T-cell (primary cell): ENCODE measurements at regions not wholly inside any gene's neighbourhood (a gene's known extent, or its start where the extent isn't known, plus 50 kb on each side); places are given as distances from the start of the nearest gene placed in this dataset.
"Not testable (repeated sequence)": the region's sequence is repeated elsewhere in the genome, so short reads cannot be mapped to it uniquely, and the experiment has no call there.

Experiments
- ATAC-seq, 4 experiments: fragments of 200-7000 bp in 3 of 4; fragments of 150-1000 bp in 1 of 4; cut with Tn5 transposase; replicated peaks in 1 of 4; 1 replicate in 3 of 4; 2 replicates in 1 of 4; pipeline ENCODE4 v1.10.0; 2021; ENCODE audit warnings: moderate library complexity in 3 of 4, mild to moderate bottlenecking in 2 of 4, moderate number of reproducible peaks in 1 of 4
- CTCF ChIA-PET, 2 donors: fragments of 300-600 bp; sonication (Branson Sonifier 250); formaldehyde crosslinking; loops; one replicate each; lab custom pipeline; 2022; ENCODE audit warnings: antibody characterized with exemption in 2 of 2; lab: Charles Lee
- POLR2A ChIA-PET, 2 donors: fragments of 300-600 bp; sonication (Branson Sonifier 250); formaldehyde crosslinking; loops; one replicate each; lab custom pipeline; 2022; ENCODE audit warnings: antibody characterized with exemption in 2 of 2; lab: Charles Lee
- DNase-seq, 35 experiments: peaks; one replicate each; pipeline versions ENCODE4 v3.0.0 to v3.0.0-alpha.2; 2013 to 2023
- H3K27ac ChIP-seq: one replicate; pipeline ENCODE4 v1.5.1; 2013; ENCODE audit warnings: low read length
- H3K27me3 ChIP-seq, 2 experiments: replicated peaks in 1 of 2; 1 replicate in 1 of 2; 2 replicates in 1 of 2; pipeline versions ENCODE4 v1.6.1 to v1.7.0; 2013; ENCODE audit warnings: low read length in 1 of 2, mixed read lengths in 1 of 2; ENCODE audit not compliant: control insufficient read depth in 2 of 2, insufficient read depth in 2 of 2; ENCODE audit errors: extremely low read depth in 1 of 2
- H3K36me3 ChIP-seq, 2 donors: 1 replicate in 1 of 2; 2 replicates in 1 of 2; pipeline versions ENCODE4 v1.6.1 to v1.7.0; 2013; ENCODE audit warnings: low read length in 1 of 2; ENCODE audit not compliant: control insufficient read depth in 2 of 2, insufficient read depth in 1 of 2; ENCODE audit errors: extremely low read depth in 1 of 2
- H3K4me1 ChIP-seq, 2 experiments: 1 replicate in 1 of 2; 2 replicates in 1 of 2; pipeline versions ENCODE4 v1.6.1 to v1.7.0; 2013; ENCODE audit warnings: low read length in 2 of 2, mixed read lengths in 1 of 2; ENCODE audit not compliant: insufficient read depth in 2 of 2, control insufficient read depth in 1 of 2; ENCODE audit errors: extremely low read depth in 1 of 2
- H3K4me3 ChIP-seq, 2 donors: 1 replicate in 1 of 2; 2 replicates in 1 of 2; pipeline versions ENCODE4 v1.5.1 to v1.7.0; 2013; ENCODE audit warnings: mild to moderate bottlenecking in 2 of 2, low read length in 1 of 2, moderate library complexity in 1 of 2; ENCODE audit not compliant: control insufficient read depth in 1 of 2; ENCODE audit errors: extremely low read depth in 1 of 2
- H3K9me3 ChIP-seq: 2 replicates; pipeline ENCODE4 v1.7.0; 2013
- H3K27ac Mint-ChIP-seq, 2 donors: one replicate each; pipeline ENCODE4 v1.8.0; 2020 to 2021; ENCODE audit warnings: mild to moderate bottlenecking in 2 of 2, mixed read lengths in 2 of 2
- H3K27me3 Mint-ChIP-seq, 2 donors: one replicate each; pipeline ENCODE4 v1.8.0; 2021 to 2022; ENCODE audit warnings: mixed read lengths in 2 of 2
- H3K36me3 Mint-ChIP-seq: one replicate; pipeline ENCODE4 v1.8.0; 2021; ENCODE audit warnings: mixed read lengths
- H3K4me1 Mint-ChIP-seq, 3 donors: one replicate each; pipeline ENCODE4 v1.8.0; 2020 to 2022; ENCODE audit warnings: mixed read lengths in 3 of 3, mild to moderate bottlenecking in 1 of 3
- H3K4me3 Mint-ChIP-seq, 3 donors: one replicate each; pipeline ENCODE4 v1.8.0; 2020 to 2022; ENCODE audit warnings: mild to moderate bottlenecking in 3 of 3, mixed read lengths in 3 of 3, moderate library complexity in 3 of 3
- H3K9me3 Mint-ChIP-seq, 3 donors: one replicate each; pipeline ENCODE4 v1.8.0; 2020 to 2022; ENCODE audit warnings: mixed read lengths in 3 of 3
- WGBS: methylation state at CpG from one replicate; pipeline ENCODE4 v1.1.5; 2013; ENCODE audit warnings: missing lambda C conversion rate; ENCODE audit not compliant: insufficient coverage; 5-methylcytosine and 5-hydroxymethylcytosine counted together

- H3K4me1 Mint-ChIP-seq = no peaks in the 10 kb centered on the region
- no CpG with 5 or more reads among the region's 5 CpGs for WGBS
- DNase-seq = no peak
- no peak overlapping the region for H3K4me3 ChIP-seq
- peaks cover 0 to 3% of the 10 kb centered on the region in 2 experiments for H3K27me3 ChIP-seq
- no peaks in the 10 kb centered on the region for H3K9me3 Mint-ChIP-seq
- POLR2A ChIA-PET = no interaction called here
- H3K27ac ChIP-seq = no peak overlapping the region
- H3K9me3 ChIP-seq = no peaks in the 10 kb centered on the region
- ATAC-seq = no peak
- no peak overlapping the region for H3K4me3 Mint-ChIP-seq
- H3K27me3 Mint-ChIP-seq = peaks cover 20 to 21% of the 10 kb centered on the region in 2 donors
- no peaks in the 10 kb centered on the region for H3K36me3 Mint-ChIP-seq
- CTCF ChIA-PET = no interaction called here
- H3K4me1 ChIP-seq = no peaks in the 10 kb centered on the region
- no peaks in the 10 kb centered on the region for H3K36me3 ChIP-seq
- H3K27ac Mint-ChIP-seq = no peak overlapping the region
Observed at GRCh38 chr18:2223449-2223848, 347.9 kb downstream of the METTL4 start.

GRCh38 chr18:2223849-2224248 is 347.5 kb downstream of the METTL4 start:
- no peaks in the 10 kb centered on the region for H3K36me3 ChIP-seq
- peaks cover 0 to 3% of the 10 kb centered on the region in 2 experiments for H3K27me3 ChIP-seq
- Mint-ChIP-seq H3K36me3 (no peaks in the 10 kb centered on the region), H3K27me3 (peaks cover 17% of the 10 kb centered on the region in 2 donors), H3K27ac (no peak overlapping the region), H3K9me3 (no peaks in the 10 kb centered on the region), H3K4me1 (no peaks in the 10 kb centered on the region), H3K4me3 (no peak overlapping the region)
- POLR2A ChIA-PET = no interaction called here
- ATAC-seq = no peak
- H3K9me3 ChIP-seq = no peaks in the 10 kb centered on the region
- H3K4me3 ChIP-seq = no peak overlapping the region
- no peaks in the 10 kb centered on the region for H3K4me1 ChIP-seq
- no CpG with 5 or more reads among the region's 2 CpGs for WGBS
- DNase-seq = no peak
- CTCF ChIA-PET = no interaction called here
- H3K27ac ChIP-seq = no peak overlapping the region

- Mint-ChIP-seq H3K27me3 (peaks cover 17 to 32% of the 10 kb centered on the region in 2 donors), H3K4me3 (no peak overlapping the region), H3K36me3 (no peaks in the 10 kb centered on the region), H3K27ac (no peak overlapping the region), H3K9me3 (no peaks in the 10 kb centered on the region), H3K4me1 (no peaks in the 10 kb centered on the region)
- POLR2A ChIA-PET = no interaction called here
- Histone ChIP-seq H3K36me3 (no peaks in the 10 kb centered on the region), H3K9me3 (no peaks in the 10 kb centered on the region), H3K27me3 (peaks cover 0 to 3% of the 10 kb centered on the region in 2 experiments), H3K4me3 (no peak overlapping the region), H3K4me1 (no peaks in the 10 kb centered on the region), H3K27ac (no peak overlapping the region)
- WGBS = 56% methylated on average over 2 of the region's 2 CpGs
- CTCF ChIA-PET = no interaction called here
- ATAC-seq = no peak
- no peak for DNase-seq
Observed at GRCh38 chr18:2236232-2236631, 335.1 kb downstream of the METTL4 start.

DNA sequence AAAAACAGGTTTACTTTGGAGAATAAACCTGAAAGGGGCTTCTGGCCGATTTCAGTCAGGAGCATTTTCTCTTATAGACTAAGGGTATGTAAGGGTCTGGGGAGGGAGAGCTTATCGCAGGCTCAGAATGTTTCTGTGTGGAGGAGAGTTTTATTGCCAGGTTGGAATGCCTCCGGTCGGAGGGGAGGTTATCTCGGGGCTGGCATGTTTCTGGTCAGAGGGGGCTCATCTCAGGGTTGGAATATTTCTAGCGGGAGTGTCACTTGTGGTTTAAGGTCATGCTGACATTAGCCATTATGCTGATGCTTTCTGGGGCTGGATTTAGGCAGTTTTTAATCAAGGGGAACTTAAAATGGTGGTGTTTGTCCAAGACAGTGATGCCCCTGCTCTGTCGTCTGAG is 333.6 kb downstream of the METTL4 start:
- no peak for DNase-seq
- ChIA-PET POLR2A (no interaction called here), CTCF (no interaction called here)
- Histone ChIP-seq H3K4me1 (no peaks in the 10 kb centered on the region), H3K27me3 (peaks cover 0 to 4% of the 10 kb centered on the region in 2 experiments), H3K9me3 (no peaks in the 10 kb centered on the region), H3K4me3 (no peak overlapping the region), H3K27ac (no peak overlapping the region), H3K36me3 (no peaks in the 10 kb centered on the region)
- ATAC-seq = no peak
- Mint-ChIP-seq H3K4me3 (no peak overlapping the region), H3K27ac (no peak overlapping the region), H3K4me1 (no peaks in the 10 kb centered on the region), H3K9me3 (no peaks in the 10 kb centered on the region), H3K27me3 (peaks cover 18 to 34% of the 10 kb centered on the region in 2 donors), H3K36me3 (no peaks in the 10 kb centered on the region)
- 72% methylated on average over 6 of the region's 7 CpGs for WGBS

- H3K27ac ChIP-seq = no peak overlapping the region
- peaks cover 0 to 3% (median 0%) of the 10 kb centered on the region in 3 donors for H3K9me3 Mint-ChIP-seq
- ATAC-seq (no peak), DNase-seq (no peak)
- H3K4me3 Mint-ChIP-seq = no peak overlapping the region
- H3K27me3 ChIP-seq = peaks cover 0 to 4% of the 10 kb centered on the region in 2 experiments
- no peaks in the 10 kb centered on the region for H3K4me1 ChIP-seq
- ChIA-PET POLR2A (no interaction called here), CTCF (no interaction called here)
- no peak overlapping the region for H3K27ac Mint-ChIP-seq
- no peaks in the 10 kb centered on the region for H3K9me3 ChIP-seq
- H3K36me3 Mint-ChIP-seq = no peaks in the 10 kb centered on the region
- peaks cover 21 to 38% of the 10 kb centered on the region in 2 donors for H3K27me3 Mint-ChIP-seq
- H3K4me1 Mint-ChIP-seq = no peaks in the 10 kb centered on the region
- H3K4me3 ChIP-seq = no peak overlapping the region
- WGBS = 73% methylated on average over 3 of the region's 4 CpGs
- H3K36me3 ChIP-seq = no peaks in the 10 kb centered on the region
Observed at GRCh38 chr18:2240311-2240705, 331.0 kb downstream of the METTL4 start.

- H3K9me3 ChIP-seq = no peaks in the 10 kb centered on the region
- H3K36me3 ChIP-seq = no peaks in the 10 kb centered on the region
- POLR2A ChIA-PET = no interaction called here
- Mint-ChIP-seq H3K4me1 (no peaks in the 10 kb centered on the region), H3K27me3 (peaks cover 16 to 29% of the 10 kb centered on the region in 2 donors), H3K4me3 (no peak overlapping the region), H3K9me3 (peaks cover 0 to 7% (median 2%) of the 10 kb centered on the region in 3 donors), H3K27ac (no peak overlapping the region), H3K36me3 (no peaks in the 10 kb centered on the region)
- no peak for DNase-seq
- no peaks in the 10 kb centered on the region for H3K4me1 ChIP-seq
- no peak overlapping the region for H3K4me3 ChIP-seq
- H3K27me3 ChIP-seq = peaks cover 0 to 4% of the 10 kb centered on the region in 2 experiments
- CTCF ChIA-PET = no interaction called here
- no peak overlapping the region for H3K27ac ChIP-seq
- ATAC-seq = no peak
Observed at GRCh38 chr18:2244641-2245040, 326.7 kb downstream of the METTL4 start.

- H3K9me3 ChIP-seq, POLR2A ChIA-PET, H3K27me3 ChIP-seq, H3K36me3 ChIP-seq, H3K27ac Mint-ChIP-seq, DNase-seq, H3K36me3 Mint-ChIP-seq, H3K4me3 ChIP-seq, H3K27ac ChIP-seq, H3K4me1 Mint-ChIP-seq, ATAC-seq, CTCF ChIA-PET, H3K4me1 ChIP-seq, H3K4me3 Mint-ChIP-seq, H3K9me3 Mint-ChIP-seq: not testable (repeated sequence)
- peaks cover 4 to 12% of the 10 kb centered on the region in 2 donors for H3K27me3 Mint-ChIP-seq
- 85% methylated on average over 5 of the region's 19 CpGs for WGBS
Observed at GRCh38 chr18:2247101-2247500, 324.2 kb downstream of the METTL4 start.
